Ishikawa (cell line): ENCODE measurements at regions not wholly inside any gene's neighbourhood (a gene's known extent, or its start where the extent isn't known, plus 50 kb on each side); places are given as distances from the start of the nearest gene placed in this dataset.

Experiments used
- CEBPB ChIP-seq: IDR thresholded peaks from 2 replicates; pipeline ENCODE4 v1.6.1; 2012
- EGR1 ChIP-seq: IDR thresholded peaks from 2 replicates; pipeline ENCODE4 v1.6.1; 2012
- EP300 ChIP-seq: IDR thresholded peaks from 2 replicates; pipeline ENCODE4 v1.6.1; 2012; ENCODE audit warnings: borderline replicate concordance
- FOXM1 ChIP-seq: IDR thresholded peaks from 2 replicates; pipeline ENCODE4 v1.6.1; 2012; ENCODE audit warnings: low read depth, borderline replicate concordance
- MAX ChIP-seq: IDR thresholded peaks from 2 replicates; pipeline ENCODE4 v1.6.1; 2012
- NFIC ChIP-seq: IDR thresholded peaks from 2 replicates; pipeline ENCODE4 v1.6.1; 2012
- RAD21 ChIP-seq: IDR thresholded peaks from 2 replicates; pipeline ENCODE4 v1.6.1; 2012; ENCODE audit warnings: low read depth
- REST ChIP-seq: IDR thresholded peaks from 2 replicates; pipeline ENCODE4 v1.6.1; 2012; ENCODE audit warnings: low read depth, mild to moderate bottlenecking
- TEAD4 ChIP-seq: IDR thresholded peaks from 2 replicates; pipeline ENCODE4 v1.6.1; 2012
- YY1 ChIP-seq: IDR thresholded peaks from 2 replicates; pipeline ENCODE4 v1.6.1; 2012; ENCODE audit warnings: low read depth

- TF ChIP-seq EP300 (no peak), FOXM1 (no peak), REST (no peak), MAX (no peak), TEAD4 (no peak), RAD21 (no peak), NFIC (no peak), CEBPB (no peak), YY1 (no peak), EGR1 (no peak)
Observed at GRCh38 chr2:226584518-226585055, 215.0 kb downstream of the IRS1 start.
